IMR-90 (cell line): ENCODE measurements at regions not wholly inside any gene's neighbourhood (a gene's known extent, or its start where the extent isn't known, plus 50 kb on each side); places are given as distances from the start of the nearest gene placed in this dataset.

Experiments
- ATAC-seq: fragments of 200-7000 bp; cut with Tn5 transposase; 2 replicates; pipeline ENCODE4 v1.9.1; 2020; ENCODE audit warnings: low read depth, mild to moderate bottlenecking, moderate library complexity
- BruUV-seq: library from RNA; stranded (reverse); fragments of 400-500 nt; replicated peaks from 2 replicates; lab custom pipeline; 2021; lab: Mats Ljungman, UMichigan
- CTCF ChIA-PET: fragments of 300-600 bp; formaldehyde crosslinking; extraction: SDS; loops from one replicate; lab custom pipeline; 2021; ENCODE audit warnings: antibody characterized with exemption; lab: Yijun Ruan, JAX
- POLR2A ChIA-PET: fragments of 300-600 bp; sonication (Branson Sonifier 250); formaldehyde crosslinking; loops from one replicate; lab custom pipeline; 2022; ENCODE audit warnings: antibody characterized with exemption; ENCODE audit not compliant: unreplicated experiment; lab: Charles Lee
- DNase-seq: peaks from one replicate; pipeline ENCODE4 v3.0.0; 2013
- H2AFZ ChIP-seq: replicated peaks from 2 replicates; pipeline ENCODE3; 2013; ENCODE audit warnings: low read length, mild to moderate bottlenecking; ENCODE audit not compliant: poor library complexity
- H2AK5ac ChIP-seq: 2 replicates; pipeline ENCODE4 v1.6.1; 2013; ENCODE audit warnings: low read depth, low read length, inconsistent platforms
- H2AK9ac ChIP-seq: replicated peaks from 2 replicates; pipeline ENCODE3; 2013; ENCODE audit warnings: mild to moderate bottlenecking, low read depth, low read length, moderate library complexity; ENCODE audit not compliant: poor library complexity
- H2BK120ac ChIP-seq: 2 replicates; pipeline ENCODE4 v1.6.1; 2013; ENCODE audit warnings: low read depth, low read length, inconsistent platforms
- H2BK15ac ChIP-seq: 3 replicates; pipeline ENCODE4 v1.6.1; 2013; ENCODE audit warnings: low read depth, low read length, inconsistent platforms
- H2BK20ac ChIP-seq: 2 replicates; pipeline ENCODE4 v1.6.1; 2013; ENCODE audit warnings: low read depth, mild to moderate bottlenecking, inconsistent platforms, low read length, moderate library complexity
- H2BK5ac ChIP-seq: 2 replicates; pipeline ENCODE4 v1.6.1; 2013; ENCODE audit warnings: mild to moderate bottlenecking, low read depth, low read length, inconsistent platforms; ENCODE audit not compliant: poor library complexity, severe bottlenecking
- H3K14ac ChIP-seq: replicated peaks from 2 replicates; pipeline ENCODE4 v1.6.1; 2013; ENCODE audit warnings: low read depth, low read length, inconsistent platforms
- H3K18ac ChIP-seq: 2 replicates; pipeline ENCODE4 v1.6.1; 2013; ENCODE audit warnings: low read depth, low read length, control low read depth
- H3K23ac ChIP-seq: 2 replicates; pipeline ENCODE4 v1.6.1; 2013; ENCODE audit warnings: low read depth, low read length, inconsistent platforms
- H3K27ac ChIP-seq: 2 replicates; pipeline ENCODE4 v1.5.1; 2013; ENCODE audit warnings: mild to moderate bottlenecking, control low read depth, low read length; ENCODE audit not compliant: insufficient read depth
- H3K27me3 ChIP-seq: 2 replicates; pipeline ENCODE4 v1.6.1; 2013; ENCODE audit warnings: low read length; ENCODE audit not compliant: control insufficient read depth, insufficient read depth
- H3K36me3 ChIP-seq: 2 replicates; pipeline ENCODE4 v1.6.1; 2013; ENCODE audit warnings: low read length, mixed read lengths; ENCODE audit not compliant: control insufficient read depth, insufficient read depth
- H3K4ac ChIP-seq: 2 replicates; pipeline ENCODE4 v1.6.1; 2013; ENCODE audit warnings: low read depth, low read length, inconsistent platforms
- H3K4me1 ChIP-seq: 2 replicates; pipeline ENCODE4 v1.6.1; 2013; ENCODE audit warnings: low read length, mixed read lengths; ENCODE audit not compliant: control insufficient read depth, insufficient read depth
- H3K4me2 ChIP-seq: 2 replicates; pipeline ENCODE4 v1.6.1; 2013; ENCODE audit warnings: low read depth, mild to moderate bottlenecking, control low read depth, low read length, moderate library complexity
- H3K4me3 ChIP-seq: 2 replicates; pipeline ENCODE4 v1.5.1; 2013; ENCODE audit warnings: low read depth, mild to moderate bottlenecking, control low read depth, low read length, moderate library complexity; ENCODE audit not compliant: insufficient read depth
- H3K56ac ChIP-seq: 2 replicates; pipeline ENCODE4 v1.6.1; 2013; ENCODE audit warnings: low read length, inconsistent platforms; ENCODE audit not compliant: insufficient read depth; ENCODE audit errors: extremely low read depth
- H3K79me1 ChIP-seq, 2 experiments: 2 replicates each; pipeline ENCODE4 v1.6.1; 2013; ENCODE audit warnings: low read length in 2 of 2, inconsistent platforms in 1 of 2, low read depth in 1 of 2
- H3K9ac ChIP-seq: 2 replicates; pipeline ENCODE4 v1.6.1; 2013; ENCODE audit warnings: low read depth, low read length, control low read depth
- H3K9me1 ChIP-seq: 2 replicates; pipeline ENCODE4 v1.6.1; 2013; ENCODE audit warnings: low read length, inconsistent platforms; ENCODE audit not compliant: insufficient read depth
- H3K9me3 ChIP-seq: 2 replicates; pipeline ENCODE4 v1.6.1; 2013; ENCODE audit warnings: low read length; ENCODE audit not compliant: control insufficient read depth, insufficient read depth
- H4K20me1 ChIP-seq: 2 replicates; pipeline ENCODE4 v1.6.1; 2013; ENCODE audit warnings: low read length, inconsistent platforms; ENCODE audit not compliant: insufficient read depth
- H4K5ac ChIP-seq: 2 replicates; pipeline ENCODE4 v1.6.1; 2013; ENCODE audit warnings: mild to moderate bottlenecking, low read depth, low read length, control low read depth
- H4K8ac ChIP-seq, 2 experiments: 2 replicates each; pipeline ENCODE4 v1.6.1; 2013; ENCODE audit warnings: low read depth in 2 of 2, low read length in 2 of 2, control low read depth in 1 of 2, inconsistent platforms in 1 of 2
- H4K91ac ChIP-seq: 2 replicates; pipeline ENCODE4 v1.6.1; 2013; ENCODE audit warnings: low read depth, low read length, inconsistent platforms; ENCODE audit not compliant: insufficient read depth
- BHLHE40 ChIP-seq: fragments of 150-350 bp; IDR thresholded peaks from 2 replicates; pipeline ENCODE4 v1.6.1; 2016; ENCODE audit warnings: mild to moderate bottlenecking, low read depth, low read length
- CEBPB ChIP-seq: IDR thresholded peaks from 2 replicates; pipeline ENCODE4 v1.6.1; 2012; ENCODE audit warnings: low read depth, low read length, improper control_type of control experiment
- CHD1 ChIP-seq: IDR thresholded peaks from 2 replicates; pipeline ENCODE4 v1.6.1; 2012; ENCODE audit warnings: low read depth, low read length, improper control_type of control experiment
- CTCF ChIP-seq: conservative IDR thresholded peaks from 2 replicates; pipeline ENCODE4 v1.5.1; 2012; ENCODE audit warnings: mild to moderate bottlenecking, low read depth, low read length, improper control_type of control experiment
- ELK1 ChIP-seq: fragments of 150-350 bp; IDR thresholded peaks from 2 replicates; pipeline ENCODE4 v1.6.1; 2016; ENCODE audit warnings: low read depth, mild to moderate bottlenecking, low read length, moderate library complexity, borderline replicate concordance
- FOS ChIP-seq: fragments of 150-350 bp; IDR thresholded peaks from 2 replicates; pipeline ENCODE4 v1.6.1; 2016; ENCODE audit warnings: low read depth, low read length
- MAFK ChIP-seq: IDR thresholded peaks from 2 replicates; pipeline ENCODE4 v1.6.1; 2012; ENCODE audit warnings: low read depth, low read length, improper control_type of control experiment
- MAZ ChIP-seq: IDR thresholded peaks from 2 replicates; pipeline ENCODE4 v1.6.1; 2012; ENCODE audit warnings: low read depth, mild to moderate bottlenecking, low read length, improper control_type of control experiment, moderate library complexity, borderline replicate concordance
- MXI1 ChIP-seq: IDR thresholded peaks from 2 replicates; pipeline ENCODE4 v1.6.1; 2012; ENCODE audit warnings: low read depth, mild to moderate bottlenecking, low read length, moderate library complexity, borderline replicate concordance
- NFE2L2 ChIP-seq: fragments of 150-350 bp; IDR thresholded peaks from 2 replicates; pipeline ENCODE4 v1.6.1; 2016; ENCODE audit warnings: low read depth, mild to moderate bottlenecking, low read length
- POLR2A ChIP-seq: IDR thresholded peaks from 2 replicates; pipeline ENCODE4 v1.6.1; 2012; ENCODE audit warnings: mild to moderate bottlenecking, low read depth, low read length
- RAD21 ChIP-seq: IDR thresholded peaks from 2 replicates; pipeline ENCODE4 v1.6.1; 2012; ENCODE audit warnings: low read length, improper control_type of control experiment
- RCOR1 ChIP-seq: IDR thresholded peaks from 2 replicates; pipeline ENCODE4 v1.6.1; 2012; ENCODE audit warnings: mild to moderate bottlenecking, low read length, improper control_type of control experiment; ENCODE audit not compliant: insufficient replicate concordance
- RFX5 ChIP-seq: IDR thresholded peaks from 2 replicates; pipeline ENCODE4 v1.8.0; 2012; ENCODE audit warnings: low read depth, mild to moderate bottlenecking, low read length, moderate library complexity
- SMC3 ChIP-seq: fragments of 150-350 bp; IDR thresholded peaks from 2 replicates; pipeline ENCODE4 v1.6.1; 2016; ENCODE audit warnings: low read depth, mild to moderate bottlenecking, antibody characterized with exemption, low read length, moderate library complexity
- USF2 ChIP-seq: fragments of 150-350 bp; IDR thresholded peaks from 2 replicates; pipeline ENCODE4 v1.6.1; 2017; ENCODE audit warnings: mild to moderate bottlenecking, antibody characterized with exemption, low read length, low read depth
- dilution Hi-C: fragments of 300-500 bp; cut with HindIII; formaldehyde crosslinking; loops from one replicate; pipeline ENCODE4 v1.14.3; 2018; ENCODE audit warnings: low sequenced_read_pairs; ENCODE audit not compliant: unreplicated experiment
- in situ Hi-C: fragments of 300-500 bp; cut with MboI; formaldehyde crosslinking; loops from 3 replicates; pipeline ENCODE4 v1.14.3; 2019; ENCODE audit warnings: low sequenced_read_pairs, inconsistent platforms, mixed read lengths
- intact Hi-C: fragments of 100-400 bp; cut with micrococcal nuclease; formaldehyde crosslinking; loops from 2 replicates; pipeline ENCODE4 v1.10.0; 2022

GRCh38 chr2:195289081-195289480 lies 367.9 kb upstream of the SLC39A10 start:
- H3K4ac ChIP-seq = no peak overlapping the region
- no peak overlapping the region for H3K56ac ChIP-seq
- H2BK15ac ChIP-seq = no peak overlapping the region
- ChIA-PET POLR2A (no interaction called here), CTCF (no interaction called here)
- no peak for TF ChIP-seq RCOR1
- no peak for TF ChIP-seq MAZ
- TF ChIP-seq FOS = no peak
- no peak for TF ChIP-seq CHD1
- no peak for TF ChIP-seq RFX5
- TF ChIP-seq MXI1 = no peak
- no peak for TF ChIP-seq RAD21
- TF ChIP-seq MAFK = no peak
- TF ChIP-seq NFE2L2 = no peak
- no peak for TF ChIP-seq POLR2A
- no peak for TF ChIP-seq USF2
- no peak for TF ChIP-seq ELK1
- TF ChIP-seq BHLHE40 = no peak
- no peak for TF ChIP-seq CTCF
- no peak for TF ChIP-seq CEBPB
- TF ChIP-seq SMC3 = no peak
- no peak overlapping the region for H4K5ac ChIP-seq
- H2AFZ ChIP-seq = no peak overlapping the region
- dilution Hi-C loops = no loop called here
- no peak overlapping the region for H3K4me3 ChIP-seq
- no peak overlapping the region for H3K23ac ChIP-seq
- intact Hi-C loops = no loop called here
- H2AK9ac ChIP-seq = no peak overlapping the region
- H4K8ac ChIP-seq = no peak overlapping the region
- H3K27ac ChIP-seq = no peak overlapping the region
- no peak overlapping the region for H3K9ac ChIP-seq
- DNase-seq (no peak), ATAC-seq (no peak)
- H3K79me1 ChIP-seq = no peaks in the 10 kb centered on the region
- H3K9me1 ChIP-seq = no peaks in the 10 kb centered on the region
- H4K91ac ChIP-seq = no peak overlapping the region
- H3K9me3 ChIP-seq = no peaks in the 10 kb centered on the region
- no peak overlapping the region for H2BK120ac ChIP-seq
- no TSS peak for BruUV-seq
- H3K4me1 ChIP-seq = no peaks in the 10 kb centered on the region
- no peak overlapping the region for H3K14ac ChIP-seq
- H2AK5ac ChIP-seq = no peak overlapping the region
- no peaks in the 10 kb centered on the region for H3K36me3 ChIP-seq
- in situ Hi-C loops = no loop called here
- H3K4me2 ChIP-seq = no peak overlapping the region
- no peak overlapping the region for H2BK20ac ChIP-seq
- H3K18ac ChIP-seq = no peak overlapping the region
- H2BK5ac ChIP-seq = no peak overlapping the region
- H3K27me3 ChIP-seq = no peaks in the 10 kb centered on the region
- H4K20me1 ChIP-seq = no peaks in the 10 kb centered on the region
